A673 (cell line): ENCODE measurements at regions not wholly inside any gene's neighbourhood (a gene's known extent, or its start where the extent isn't known, plus 50 kb on each side); places are given as distances from the start of the nearest gene placed in this dataset.
"Not testable (repeated sequence)": the region's sequence is repeated elsewhere in the genome, so short reads cannot be mapped to it uniquely, and the experiment has no call there.

ENCODE experiments used
- BruUV-seq: library from RNA; stranded (reverse); fragments of 400-500 nt; replicated peaks from 2 replicates; lab custom pipeline; 2021; lab: Mats Ljungman, UMichigan
- CTCF ChIA-PET: fragments of 300-600 bp; sonication (Branson Sonifier 250); formaldehyde crosslinking; loops from one replicate; lab custom pipeline; 2022; ENCODE audit warnings: antibody characterized with exemption; lab: Charles Lee
- POLR2A ChIA-PET: fragments of 300-600 bp; sonication (Branson Sonifier 250); formaldehyde crosslinking; loops from one replicate; lab custom pipeline; 2022; ENCODE audit warnings: antibody characterized with exemption; ENCODE audit not compliant: low non-redundant PET; lab: Charles Lee
- DNase-seq: peaks from one replicate; pipeline ENCODE4 v3.0.0-alpha.2; 2015; ENCODE audit warnings: low spot score
- H3K27ac ChIP-seq: fragments of 200-600 bp; sonication (generic); 2 replicates; pipeline ENCODE4 v1.5.1; 2016; ENCODE audit warnings: mixed run types, low read depth, mild to moderate bottlenecking, mixed read lengths, antibody characterized with exemption, low read length; ENCODE audit not compliant: poor library complexity, severe bottlenecking
- H3K27me3 ChIP-seq: fragments of 200-600 bp; sonication (generic); replicated peaks from 2 replicates; pipeline ENCODE4 v1.6.1; 2017; ENCODE audit warnings: mixed run types, low read depth, mild to moderate bottlenecking, mixed read lengths, antibody characterized with exemption, low read length; ENCODE audit not compliant: insufficient read depth, poor library complexity
- H3K36me3 ChIP-seq: fragments of 200-600 bp; sonication (generic); 2 replicates; pipeline ENCODE4 v1.6.1; 2016; ENCODE audit warnings: mixed run types, mild to moderate bottlenecking, mixed read lengths, antibody characterized with exemption, low read length; ENCODE audit not compliant: insufficient read depth, poor library complexity, severe bottlenecking
- H3K4me1 ChIP-seq: fragments of 200-600 bp; sonication (generic); 2 replicates; pipeline ENCODE4 v1.6.1; 2017; ENCODE audit warnings: mixed run types, mild to moderate bottlenecking, mixed read lengths, antibody characterized with exemption, low read length; ENCODE audit not compliant: insufficient read depth, poor library complexity, severe bottlenecking
- H3K4me3 ChIP-seq: fragments of 200-600 bp; sonication (generic); 2 replicates; pipeline ENCODE4 v1.5.1; 2016; ENCODE audit warnings: low read depth, mixed run types, mild to moderate bottlenecking, mixed read lengths, low read length; ENCODE audit not compliant: poor library complexity, severe bottlenecking
- H3K9me3 ChIP-seq: fragments of 200-600 bp; sonication (generic); 2 replicates; pipeline ENCODE4 v1.6.1; 2016; ENCODE audit warnings: mixed run types, low read depth, mild to moderate bottlenecking, mixed read lengths, antibody characterized with exemption, low read length; ENCODE audit not compliant: poor library complexity, severe bottlenecking
- CTCF ChIP-seq: fragments of 300-800, 200-600 bp; sonication (generic); conservative IDR thresholded peaks from 2 replicates; pipeline ENCODE4 v1.5.1; 2017; ENCODE audit warnings: low read depth, mild to moderate bottlenecking, antibody characterized with exemption, low read length, moderate library complexity, mixed read lengths
- EZH2 ChIP-seq: fragments of 200-600 bp; sonication (generic); IDR thresholded peaks from 2 replicates; pipeline ENCODE4 v1.6.1; 2017; ENCODE audit warnings: borderline replicate concordance, low read depth, mild to moderate bottlenecking, mixed read lengths, antibody characterized with exemption, low read length; ENCODE audit not compliant: poor library complexity, severe bottlenecking
- intact Hi-C: fragments of 100-400 bp; cut with micrococcal nuclease; formaldehyde crosslinking; loops from one replicate; pipeline ENCODE4 v1.10.0; 2022; ENCODE audit not compliant: unreplicated experiment

GRCh38 chr9:30089428-30089827 lies 2295.0 kb upstream of the ACO1 start:
- Histone ChIP-seq H3K4me1 (no peaks in the 10 kb centered on the region), H3K27ac (no peak overlapping the region), H3K4me3 (no peak overlapping the region), H3K36me3 (no peaks in the 10 kb centered on the region), H3K9me3 (no peaks in the 10 kb centered on the region), H3K27me3 (no peaks in the 10 kb centered on the region)
- no TSS peak for BruUV-seq
- intact Hi-C loops, result no loop called here
- POLR2A ChIA-PET, result no interaction called here
- TF ChIP-seq EZH2 (no peak), CTCF (no peak)
- DNase-seq, result no peak
- CTCF ChIA-PET, result no interaction called here

- Histone ChIP-seq H3K4me3 (no peak overlapping the region), H3K27ac (no peak overlapping the region), H3K36me3 (no peaks in the 10 kb centered on the region), H3K9me3 (no peaks in the 10 kb centered on the region), H3K27me3 (no peaks in the 10 kb centered on the region), H3K4me1 (no peaks in the 10 kb centered on the region)
- ChIA-PET POLR2A (no interaction called here), CTCF (no interaction called here)
- no peak for TF ChIP-seq CTCF
- no peak for TF ChIP-seq EZH2
- BruUV-seq, result no TSS peak
- no peak for DNase-seq
- intact Hi-C loops, result no loop called here
These were observed 2280.6 kb upstream of the ACO1 start for GRCh38 chr9:30103647-30104394.

- POLR2A ChIA-PET, H3K27me3 ChIP-seq, H3K9me3 ChIP-seq, H3K4me1 ChIP-seq, H3K36me3 ChIP-seq, intact Hi-C loops, BruUV-seq, DNase-seq, H3K4me3 ChIP-seq, H3K27ac ChIP-seq, CTCF ChIA-PET: not testable (repeated sequence)
These were observed 2277.3 kb upstream of the ACO1 start for GRCh38 chr9:30107134-30107533.

GRCh38 chr9:30116673-30117217 lies 2267.7 kb upstream of the ACO1 start:
- no peaks in the 10 kb centered on the region for H3K36me3 ChIP-seq
- H3K4me3 ChIP-seq, result no peak overlapping the region
- ChIA-PET POLR2A (no interaction called here), CTCF (no interaction called here)
- DNase-seq, result no peak
- no peak overlapping the region for H3K27ac ChIP-seq
- intact Hi-C loops, result no loop called here
- H3K27me3 ChIP-seq, result no peaks in the 10 kb centered on the region
- BruUV-seq, result no TSS peak
- no peaks in the 10 kb centered on the region for H3K4me1 ChIP-seq
- TF ChIP-seq EZH2 (no peak), CTCF (no peak)
- H3K9me3 ChIP-seq, result no peaks in the 10 kb centered on the region
